ENCODE measurements at regions not wholly inside any gene's neighbourhood (a gene's known extent, or its start where the extent isn't known, plus 50 kb on each side); places are given as distances from the start of the nearest gene placed in this dataset.

DNA sequence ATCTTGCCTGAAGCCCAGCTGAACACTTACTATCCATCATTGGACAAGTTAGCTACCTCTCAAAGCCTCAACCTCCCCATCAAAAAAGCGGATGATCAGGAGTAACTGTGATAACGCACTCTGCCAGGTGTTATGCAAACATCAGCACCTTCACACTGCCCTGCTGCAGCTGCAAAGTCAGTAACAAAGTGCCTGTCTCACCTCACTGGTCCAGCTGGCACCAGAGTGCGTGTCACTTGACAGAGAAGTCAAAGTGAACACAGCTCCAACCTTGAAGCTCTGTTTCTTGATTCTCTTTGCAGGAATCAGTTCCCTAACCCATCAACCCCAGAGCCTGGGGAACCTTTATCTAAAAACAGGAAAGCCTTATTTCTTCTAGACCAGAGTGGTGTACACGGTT lies 413.6 kb downstream of the CTTN start (continued):
- TF ChIP-seq, protein P1, sequence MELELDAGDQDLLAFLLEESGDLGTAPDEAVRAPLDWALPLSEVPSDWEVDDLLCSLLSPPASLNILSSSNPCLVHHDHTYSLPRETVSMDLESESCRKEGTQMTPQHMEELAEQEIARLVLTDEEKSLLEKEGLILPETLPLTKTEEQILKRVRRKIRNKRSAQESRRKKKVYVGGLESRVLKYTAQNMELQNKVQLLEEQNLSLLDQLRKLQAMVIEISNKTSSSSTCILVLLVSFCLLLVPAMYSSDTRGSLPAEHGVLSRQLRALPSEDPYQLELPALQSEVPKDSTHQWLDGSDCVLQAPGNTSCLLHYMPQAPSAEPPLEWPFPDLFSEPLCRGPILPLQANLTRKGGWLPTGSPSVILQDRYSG (tag; conservative IDR thresholded peaks at IDR 0.05; ENCODE audit: low read depth): no peak
- TF ChIP-seq, protein P2, sequence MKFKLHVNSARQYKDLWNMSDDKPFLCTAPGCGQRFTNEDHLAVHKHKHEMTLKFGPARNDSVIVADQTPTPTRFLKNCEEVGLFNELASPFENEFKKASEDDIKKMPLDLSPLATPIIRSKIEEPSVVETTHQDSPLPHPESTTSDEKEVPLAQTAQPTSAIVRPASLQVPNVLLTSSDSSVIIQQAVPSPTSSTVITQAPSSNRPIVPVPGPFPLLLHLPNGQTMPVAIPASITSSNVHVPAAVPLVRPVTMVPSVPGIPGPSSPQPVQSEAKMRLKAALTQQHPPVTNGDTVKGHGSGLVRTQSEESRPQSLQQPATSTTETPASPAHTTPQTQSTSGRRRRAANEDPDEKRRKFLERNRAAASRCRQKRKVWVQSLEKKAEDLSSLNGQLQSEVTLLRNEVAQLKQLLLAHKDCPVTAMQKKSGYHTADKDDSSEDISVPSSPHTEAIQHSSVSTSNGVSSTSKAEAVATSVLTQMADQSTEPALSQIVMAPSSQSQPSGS (CRISPR knock-in tag; IDR thresholded peaks at IDR 0.05): no peak

DNA sequence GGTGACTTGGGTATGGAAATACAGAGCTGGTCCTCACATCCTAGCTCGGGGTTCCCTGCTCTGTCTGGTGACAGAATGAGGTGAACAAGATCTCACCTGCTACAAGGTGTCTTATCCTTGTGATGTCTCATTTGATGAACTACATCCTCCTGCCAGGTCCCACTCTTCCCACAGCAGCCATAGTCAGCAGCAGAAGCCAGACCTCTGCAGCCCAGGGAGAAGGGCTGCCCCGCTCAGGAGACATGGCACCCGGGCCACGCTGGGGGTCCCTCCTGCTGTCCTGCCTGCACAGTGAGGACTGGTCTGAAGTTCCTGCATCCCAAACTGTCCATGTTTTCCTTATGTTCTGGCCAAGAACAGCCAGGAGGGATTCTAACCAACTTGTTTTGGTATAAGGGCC lies 414.1 kb downstream of the CTTN start:
- Histone ChIP-seq H4K20me1 (replicated peaks; ENCODE audit: control insufficient read depth, insufficient read depth, low read length) (peaks cover 13% of the 10 kb centered on the region; the same call in 1 of the 2 replicates), H2AFZ (ENCODE audit: low read depth, low read length) (no peak overlapping the region), H3K9me1 (ENCODE audit: control insufficient read depth, insufficient read depth, low read length) (no peaks in the 10 kb centered on the region), H3K36me3 (ENCODE audit: control insufficient read depth, insufficient read depth, low read length) (no peaks in the 10 kb centered on the region), H3K4me2 (ENCODE audit: insufficient read depth, low read length) (no peak overlapping the region), H3K4me3 (no peak overlapping the region), H3K27ac (ENCODE audit: extremely low read depth, low read depth, low read length) (no peak overlapping the region), H3K79me2 (ENCODE audit: control insufficient read depth, insufficient read depth, low read length) (no peaks in the 10 kb centered on the region), H3K9me3 (replicated peaks; ENCODE audit: control insufficient read depth, insufficient read depth, low read depth, low read length) (no peaks in the 10 kb centered on the region), H3K27me3 (ENCODE audit: control insufficient read depth in 2 of 2, insufficient read depth in 2 of 2, low read length in 2 of 2) (peaks cover 5 to 43% of the 10 kb centered on the region in 2 experiments; a peak in 3 of 5 replicates), H3K4me1 (replicated peaks in 1 of 2; ENCODE audit: control insufficient read depth in 2 of 2, insufficient read depth in 2 of 2, low read length in 2 of 2) (no peaks in the 10 kb centered on the region; a peak in 1 of 5 replicates), H3K9ac (ENCODE audit: insufficient read depth in 1 of 2, low read depth in 2 of 2, low read length in 2 of 2) (no peak overlapping the region)
- intact Hi-C loops (cut with micrococcal nuclease): no loop called here
- ChIA-PET POLR2A (interaction anchor here (0.7 kb wide), 1 partner anchor 22 kb away, joined by 3 read pairs; no protein-coding TSS in a partner anchor), CTCF (ENCODE audit: low intra/inter-chr PET ratio) (no interaction called here)
- ATAC-seq (no peak), DNase-seq (ENCODE audit: extremely low read depth in 1 of 4, low spot score in 3 of 4) (no peak), FAIRE-seq (no peak)
- 0% methylated on average over 1 of the region's 4 CpGs for WGBS (ENCODE audit: insufficient coverage, low coverage, missing lambda C conversion rate)
- no TSS peak for BruUV-seq (replicated peaks)
- in situ Hi-C loops (cut with MboI): loop anchor here (25.0 kb wide), 1 partner anchor 250 kb away; no protein-coding TSS in a partner anchor
- TF ChIP-seq, protein P3, sequence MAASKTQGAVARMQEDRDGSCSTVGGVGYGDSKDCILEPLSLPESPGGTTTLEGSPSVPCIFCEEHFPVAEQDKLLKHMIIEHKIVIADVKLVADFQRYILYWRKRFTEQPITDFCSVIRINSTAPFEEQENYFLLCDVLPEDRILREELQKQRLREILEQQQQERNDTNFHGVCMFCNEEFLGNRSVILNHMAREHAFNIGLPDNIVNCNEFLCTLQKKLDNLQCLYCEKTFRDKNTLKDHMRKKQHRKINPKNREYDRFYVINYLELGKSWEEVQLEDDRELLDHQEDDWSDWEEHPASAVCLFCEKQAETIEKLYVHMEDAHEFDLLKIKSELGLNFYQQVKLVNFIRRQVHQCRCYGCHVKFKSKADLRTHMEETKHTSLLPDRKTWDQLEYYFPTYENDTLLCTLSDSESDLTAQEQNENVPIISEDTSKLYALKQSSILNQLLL (CRISPR knock-in tag; IDR thresholded peaks at IDR 0.05; ENCODE audit: borderline replicate concordance): no peak
- TF ChIP-seq TRIM28 (IDR thresholded peaks at IDR 0.05) (no peak), BRCA1 (IDR thresholded peaks at IDR 0.05) (no peak), BRCA1 (CRISPR knock-in tag; IDR thresholded peaks at IDR 0.05) (no peak), ZZZ3 (IDR thresholded peaks at IDR 0.05) (no peak), RCOR1 (IDR thresholded peaks at IDR 0.05; ENCODE audit: borderline replicate concordance in 1 of 2, low read depth in 2 of 2, low read length in 2 of 2) (no peak), TAF1 (IDR thresholded peaks at IDR 0.05; ENCODE audit: control insufficient read depth, extremely low read depth, insufficient read depth, low read length, severe bottlenecking) (no peak), NCOA1 (IDR thresholded peaks at IDR 0.05; ENCODE audit: low read depth) (no peak), NR4A1 (CRISPR knock-in tag; IDR thresholded peaks at IDR 0.05) (no peak), NR4A1 (tag; IDR thresholded peaks at IDR 0.05) (no peak)
- TF ChIP-seq, protein P4, sequence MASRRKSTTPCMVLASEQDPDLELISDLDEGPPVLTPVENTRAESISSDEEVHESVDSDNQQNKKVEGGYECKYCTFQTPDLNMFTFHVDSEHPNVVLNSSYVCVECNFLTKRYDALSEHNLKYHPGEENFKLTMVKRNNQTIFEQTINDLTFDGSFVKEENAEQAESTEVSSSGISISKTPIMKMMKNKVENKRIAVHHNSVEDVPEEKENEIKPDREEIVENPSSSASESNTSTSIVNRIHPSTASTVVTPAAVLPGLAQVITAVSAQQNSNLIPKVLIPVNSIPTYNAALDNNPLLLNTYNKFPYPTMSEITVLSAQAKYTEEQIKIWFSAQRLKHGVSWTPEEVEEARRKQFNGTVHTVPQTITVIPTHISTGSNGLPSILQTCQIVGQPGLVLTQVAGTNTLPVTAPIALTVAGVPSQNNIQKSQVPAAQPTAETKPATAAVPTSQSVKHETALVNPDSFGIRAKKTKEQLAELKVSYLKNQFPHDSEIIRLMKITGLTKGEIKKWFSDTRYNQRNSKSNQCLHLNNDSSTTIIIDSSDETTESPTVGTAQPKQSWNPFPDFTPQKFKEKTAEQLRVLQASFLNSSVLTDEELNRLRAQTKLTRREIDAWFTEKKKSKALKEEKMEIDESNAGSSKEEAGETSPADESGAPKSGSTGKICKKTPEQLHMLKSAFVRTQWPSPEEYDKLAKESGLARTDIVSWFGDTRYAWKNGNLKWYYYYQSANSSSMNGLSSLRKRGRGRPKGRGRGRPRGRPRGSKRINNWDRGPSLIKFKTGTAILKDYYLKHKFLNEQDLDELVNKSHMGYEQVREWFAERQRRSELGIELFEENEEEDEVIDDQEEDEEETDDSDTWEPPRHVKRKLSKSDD (conservative IDR thresholded peaks at IDR 0.05; ENCODE audit: low read length): no peak
- TF ChIP-seq, protein P5, sequence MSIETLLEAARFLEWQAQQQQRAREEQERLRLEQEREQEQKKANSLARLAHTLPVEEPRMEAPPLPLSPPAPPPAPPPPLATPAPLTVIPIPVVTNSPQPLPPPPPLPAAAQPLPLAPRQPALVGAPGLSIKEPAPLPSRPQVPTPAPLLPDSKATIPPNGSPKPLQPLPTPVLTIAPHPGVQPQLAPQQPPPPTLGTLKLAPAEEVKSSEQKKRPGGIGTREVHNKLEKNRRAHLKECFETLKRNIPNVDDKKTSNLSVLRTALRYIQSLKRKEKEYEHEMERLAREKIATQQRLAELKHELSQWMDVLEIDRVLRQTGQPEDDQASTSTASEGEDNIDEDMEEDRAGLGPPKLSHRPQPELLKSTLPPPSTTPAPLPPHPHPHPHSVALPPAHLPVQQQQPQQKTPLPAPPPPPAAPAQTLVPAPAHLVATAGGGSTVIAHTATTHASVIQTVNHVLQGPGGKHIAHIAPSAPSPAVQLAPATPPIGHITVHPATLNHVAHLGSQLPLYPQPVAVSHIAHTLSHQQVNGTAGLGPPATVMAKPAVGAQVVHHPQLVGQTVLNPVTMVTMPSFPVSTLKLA (conservative IDR thresholded peaks at IDR 0.05): no peak

Data from K562 (cell line).